Neural cell (in vitro differentiated cells): ENCODE measurements at regions not wholly inside any gene's neighbourhood (a gene's known extent, or its start where the extent isn't known, plus 50 kb on each side); places are given as distances from the start of the nearest gene placed in this dataset.

Source experiments
- TAF1 ChIP-seq: IDR thresholded peaks from 2 replicates; pipeline ENCODE4 v1.6.1; 2012; ENCODE audit warnings: low read depth
- TF ChIP-seq, protein P1 (sequence below): fragments of 450-650 bp; IDR thresholded peaks from 2 replicates; pipeline ENCODE4 v1.5.1; 2014; ENCODE audit warnings: antibody characterized with exemption, mild to moderate bottlenecking, moderate library complexity; ENCODE audit not compliant: poor library complexity, severe bottlenecking

DNA sequence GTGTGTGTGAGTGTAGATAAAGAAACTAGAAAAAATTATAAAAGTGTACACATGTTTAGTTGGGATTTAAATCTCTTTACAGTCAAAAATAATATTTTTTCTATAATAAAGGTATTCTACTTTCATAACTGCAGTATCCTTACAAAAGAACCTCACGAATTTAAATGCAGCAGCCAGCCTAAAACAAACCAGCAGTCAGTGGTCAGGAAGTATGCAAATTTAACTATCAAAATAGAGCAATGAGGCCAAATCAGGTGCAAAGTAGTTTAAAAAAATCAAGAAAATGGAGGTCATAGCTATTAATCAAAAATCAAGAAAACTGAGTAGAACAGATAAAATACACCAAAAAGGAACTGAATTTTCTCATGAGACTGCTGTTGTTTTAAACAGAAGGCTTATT lies 407.1 kb downstream of the CDH19 start:
- TF ChIP-seq, protein P1, sequence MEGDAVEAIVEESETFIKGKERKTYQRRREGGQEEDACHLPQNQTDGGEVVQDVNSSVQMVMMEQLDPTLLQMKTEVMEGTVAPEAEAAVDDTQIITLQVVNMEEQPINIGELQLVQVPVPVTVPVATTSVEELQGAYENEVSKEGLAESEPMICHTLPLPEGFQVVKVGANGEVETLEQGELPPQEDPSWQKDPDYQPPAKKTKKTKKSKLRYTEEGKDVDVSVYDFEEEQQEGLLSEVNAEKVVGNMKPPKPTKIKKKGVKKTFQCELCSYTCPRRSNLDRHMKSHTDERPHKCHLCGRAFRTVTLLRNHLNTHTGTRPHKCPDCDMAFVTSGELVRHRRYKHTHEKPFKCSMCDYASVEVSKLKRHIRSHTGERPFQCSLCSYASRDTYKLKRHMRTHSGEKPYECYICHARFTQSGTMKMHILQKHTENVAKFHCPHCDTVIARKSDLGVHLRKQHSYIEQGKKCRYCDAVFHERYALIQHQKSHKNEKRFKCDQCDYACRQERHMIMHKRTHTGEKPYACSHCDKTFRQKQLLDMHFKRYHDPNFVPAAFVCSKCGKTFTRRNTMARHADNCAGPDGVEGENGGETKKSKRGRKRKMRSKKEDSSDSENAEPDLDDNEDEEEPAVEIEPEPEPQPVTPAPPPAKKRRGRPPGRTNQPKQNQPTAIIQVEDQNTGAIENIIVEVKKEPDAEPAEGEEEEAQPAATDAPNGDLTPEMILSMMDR = no peak
- no peak for TF ChIP-seq TAF1
